ENCODE measurements at regions not wholly inside any gene's neighbourhood (a gene's known extent, or its start where the extent isn't known, plus 50 kb on each side); places are given as distances from the start of the nearest gene placed in this dataset.

DNA sequence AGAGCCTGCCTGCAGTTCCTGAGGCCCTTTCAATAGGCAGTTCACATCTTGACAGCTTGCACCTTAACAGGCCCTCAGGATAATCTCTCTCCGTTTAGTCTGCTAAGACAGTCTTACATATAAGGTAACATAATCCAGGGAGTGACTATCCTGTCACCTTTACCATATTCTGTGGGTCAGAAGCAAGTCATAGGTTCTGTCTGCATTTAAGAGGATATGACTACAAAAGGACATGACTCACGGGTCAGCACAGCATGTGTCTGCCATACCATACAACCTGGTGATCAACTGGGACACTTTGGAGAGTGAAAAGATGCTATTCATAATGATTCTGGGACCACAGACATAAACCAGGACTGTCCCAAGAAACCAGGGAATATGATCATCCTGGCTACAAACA is 611.1 kb downstream of the SOX6 start:
- H3K4me1 Mint-ChIP-seq: peaks cover 3% of the 10 kb centered on the region
- Histone ChIP-seq H3K4me2 (replicated peaks; ENCODE audit: extremely low read depth, low read length, poor library complexity, severe bottlenecking) (no peak overlapping the region), H3K36me3 (replicated peaks in 1 of 2; ENCODE audit: control insufficient read depth in 1 of 2, insufficient read depth in 2 of 2, low read length in 2 of 2) (no peaks in the 10 kb centered on the region), H3K9me3 (replicated peaks in 1 of 2; ENCODE audit: control insufficient read depth in 1 of 2, insufficient read depth in 1 of 2, low read length in 2 of 2) (no peaks in the 10 kb centered on the region), H3K4me1 (ENCODE audit: control insufficient read depth in 1 of 2, insufficient read depth in 2 of 2, low read length in 2 of 2) (peaks cover 0 to 5% of the 10 kb centered on the region in 2 donors), H3K9ac (ENCODE audit: insufficient read depth, low read length, poor library complexity, severe bottlenecking) (no peak overlapping the region), H3K27ac (ENCODE audit: low read depth in 1 of 2, low read length in 2 of 2) (no peak overlapping the region), H3K27me3 (ENCODE audit: control insufficient read depth in 2 of 2, insufficient read depth in 2 of 2, low read length in 2 of 2) (no peaks in the 10 kb centered on the region), H2AFZ (ENCODE audit: insufficient read depth, low read depth, low read length, poor library complexity, severe bottlenecking) (no peak overlapping the region), H3K79me2 (ENCODE audit: insufficient read depth, low read length) (no peaks in the 10 kb centered on the region), H3K4me3 (replicated peaks in 1 of 3; ENCODE audit: low read depth in 2 of 3, low read length in 3 of 3) (no peak overlapping the region), H4K20me1 (ENCODE audit: insufficient read depth, low read length) (no peaks in the 10 kb centered on the region)
- no peak for DNase-seq
- WGBS (ENCODE audit: insufficient coverage): no CpG with 5 or more reads among the region's 2 CpGs
- no peaks in the 10 kb centered on the region for H3K36me3 Mint-ChIP-seq
- intact Hi-C loops (cut with micrococcal nuclease): no loop called here
- H3K9me3 Mint-ChIP-seq: peaks cover 0 to 2% (median 0%) of the 10 kb centered on the region in 7 donors
- no peak overlapping the region for H3K27ac Mint-ChIP-seq
- H3K27me3 Mint-ChIP-seq (ENCODE audit: low read depth in 3 of 3): peaks cover 0 to 5% (median 4%) of the 10 kb centered on the region in 3 donors
- TF ChIP-seq, protein P1, sequence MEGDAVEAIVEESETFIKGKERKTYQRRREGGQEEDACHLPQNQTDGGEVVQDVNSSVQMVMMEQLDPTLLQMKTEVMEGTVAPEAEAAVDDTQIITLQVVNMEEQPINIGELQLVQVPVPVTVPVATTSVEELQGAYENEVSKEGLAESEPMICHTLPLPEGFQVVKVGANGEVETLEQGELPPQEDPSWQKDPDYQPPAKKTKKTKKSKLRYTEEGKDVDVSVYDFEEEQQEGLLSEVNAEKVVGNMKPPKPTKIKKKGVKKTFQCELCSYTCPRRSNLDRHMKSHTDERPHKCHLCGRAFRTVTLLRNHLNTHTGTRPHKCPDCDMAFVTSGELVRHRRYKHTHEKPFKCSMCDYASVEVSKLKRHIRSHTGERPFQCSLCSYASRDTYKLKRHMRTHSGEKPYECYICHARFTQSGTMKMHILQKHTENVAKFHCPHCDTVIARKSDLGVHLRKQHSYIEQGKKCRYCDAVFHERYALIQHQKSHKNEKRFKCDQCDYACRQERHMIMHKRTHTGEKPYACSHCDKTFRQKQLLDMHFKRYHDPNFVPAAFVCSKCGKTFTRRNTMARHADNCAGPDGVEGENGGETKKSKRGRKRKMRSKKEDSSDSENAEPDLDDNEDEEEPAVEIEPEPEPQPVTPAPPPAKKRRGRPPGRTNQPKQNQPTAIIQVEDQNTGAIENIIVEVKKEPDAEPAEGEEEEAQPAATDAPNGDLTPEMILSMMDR (IDR thresholded peaks at IDR 0.05): no peak
- no peak overlapping the region for H3K4me3 Mint-ChIP-seq

DNA sequence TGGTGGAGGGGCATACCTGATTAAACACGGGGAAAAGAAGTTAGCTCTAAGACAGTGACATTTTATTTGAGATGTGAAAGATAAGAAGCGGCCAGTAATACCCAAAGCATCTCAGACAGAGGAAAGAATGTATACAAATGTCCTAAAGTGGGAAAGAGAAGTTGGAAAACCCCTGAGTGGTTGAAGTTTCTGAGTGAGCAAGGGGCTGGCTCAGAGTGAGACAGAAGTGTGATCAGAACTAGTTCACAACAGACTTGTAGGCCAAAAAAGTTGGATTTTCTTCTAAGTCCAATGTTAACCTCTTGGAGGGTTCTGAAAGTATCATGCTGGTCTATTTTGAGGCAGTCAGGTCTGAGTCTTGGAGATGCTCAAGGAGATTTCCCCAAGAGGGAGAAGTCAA is 608.7 kb downstream of the SOX6 start:
- no peaks in the 10 kb centered on the region for H3K79me2 ChIP-seq (ENCODE audit: insufficient read depth, low read length)
- H3K4me1 ChIP-seq (ENCODE audit: control insufficient read depth in 1 of 2, insufficient read depth in 2 of 2, low read length in 2 of 2): peaks cover 0 to 3% of the 10 kb centered on the region in 2 donors
- H3K4me3 ChIP-seq (replicated peaks in 1 of 3; ENCODE audit: low read depth in 2 of 3, low read length in 3 of 3): no peak overlapping the region
- Mint-ChIP-seq H3K27me3 (ENCODE audit: low read depth in 3 of 3) (peaks cover 0 to 7% (median 4%) of the 10 kb centered on the region in 3 donors), H3K27ac (no peak overlapping the region), H3K4me3 (no peak overlapping the region), H3K36me3 (no peaks in the 10 kb centered on the region), H3K4me1 (peaks cover 3% of the 10 kb centered on the region), H3K9me3 (peaks cover 0 to 2% (median 0%) of the 10 kb centered on the region in 7 donors)
- H3K27ac ChIP-seq (ENCODE audit: low read depth in 1 of 2, low read length in 2 of 2): no peak overlapping the region
- no peaks in the 10 kb centered on the region for H3K9me3 ChIP-seq (replicated peaks in 1 of 2; ENCODE audit: control insufficient read depth in 1 of 2, insufficient read depth in 1 of 2, low read length in 2 of 2)
- intact Hi-C loops (cut with micrococcal nuclease): no loop called here
- H2AFZ ChIP-seq (ENCODE audit: insufficient read depth, low read depth, low read length, poor library complexity, severe bottlenecking): no peak overlapping the region
- no peak overlapping the region for H3K4me2 ChIP-seq (replicated peaks; ENCODE audit: extremely low read depth, low read length, poor library complexity, severe bottlenecking)
- H3K36me3 ChIP-seq (replicated peaks in 1 of 2; ENCODE audit: control insufficient read depth in 1 of 2, insufficient read depth in 2 of 2, low read length in 2 of 2): no peaks in the 10 kb centered on the region
- no peak for DNase-seq
- H3K27me3 ChIP-seq (ENCODE audit: control insufficient read depth in 2 of 2, insufficient read depth in 2 of 2, low read length in 2 of 2): no peaks in the 10 kb centered on the region
- WGBS (ENCODE audit: insufficient coverage): no CpG with 5 or more reads among the region's 2 CpGs
- H3K9ac ChIP-seq (ENCODE audit: insufficient read depth, low read length, poor library complexity, severe bottlenecking): no peak overlapping the region
- no peaks in the 10 kb centered on the region for H4K20me1 ChIP-seq (ENCODE audit: insufficient read depth, low read length)
- TF ChIP-seq, protein P1 (IDR thresholded peaks at IDR 0.05): no peak
